Naive thymus-derived CD8-positive, alpha-beta T cell (primary cell): ENCODE measurements at regions not wholly inside any gene's neighbourhood (a gene's known extent, or its start where the extent isn't known, plus 50 kb on each side); places are given as distances from the start of the nearest gene placed in this dataset.

Experiments
- ATAC-seq, 2 donors: fragments of 150-1000 bp; cut with Tn5 transposase in 1 of 2; sonication (Bioruptor Pico), chemical (Tn5 transposase) in 1 of 2; 1 replicate in 1 of 2; 2 replicates in 1 of 2; pipeline ENCODE4 v1.10.0; 2021; ENCODE audit warnings: mild to moderate bottlenecking in 2 of 2, moderate library complexity in 2 of 2
- POLR2A ChIA-PET: fragments of 350-600 bp; sonication (Branson Sonifier 250); formaldehyde crosslinking; loops from one replicate; lab custom pipeline; 2021; ENCODE audit warnings: antibody characterized with exemption; lab: Charles Lee
- DNase-seq, 10 donors: peaks; one replicate each; pipeline versions ENCODE4 v3.0.0 to v3.0.0-alpha.2; 2020 to 2022
- H3K27ac Mint-ChIP-seq, 10 donors: one replicate each; pipeline ENCODE4 v1.8.0; 2020 to 2022; ENCODE audit warnings: mild to moderate bottlenecking in 10 of 10, mixed read lengths in 10 of 10, moderate library complexity in 4 of 10, inconsistent platforms in 1 of 10
- H3K27me3 Mint-ChIP-seq, 5 donors: one replicate each; pipeline ENCODE4 v1.8.0; 2021 to 2022; ENCODE audit warnings: mixed read lengths in 5 of 5
- H3K36me3 Mint-ChIP-seq, 3 donors: one replicate each; pipeline ENCODE4 v1.8.0; 2020 to 2022; ENCODE audit warnings: mixed read lengths in 3 of 3, mild to moderate bottlenecking in 2 of 3, inconsistent platforms in 1 of 3
- H3K4me1 Mint-ChIP-seq, 4 donors: one replicate each; pipeline ENCODE4 v1.8.0; 2021 to 2022; ENCODE audit warnings: mixed read lengths in 4 of 4
- H3K4me3 Mint-ChIP-seq, 10 donors: one replicate each; pipeline ENCODE4 v1.8.0; 2020 to 2022; ENCODE audit warnings: mild to moderate bottlenecking in 10 of 10, mixed read lengths in 10 of 10, moderate library complexity in 6 of 10, inconsistent platforms in 1 of 10
- H3K9me3 Mint-ChIP-seq, 9 donors: one replicate each; pipeline ENCODE4 v1.8.0; 2020 to 2022; ENCODE audit warnings: mixed read lengths in 9 of 9, mild to moderate bottlenecking in 3 of 9, inconsistent platforms in 1 of 9, moderate library complexity in 1 of 9

DNA sequence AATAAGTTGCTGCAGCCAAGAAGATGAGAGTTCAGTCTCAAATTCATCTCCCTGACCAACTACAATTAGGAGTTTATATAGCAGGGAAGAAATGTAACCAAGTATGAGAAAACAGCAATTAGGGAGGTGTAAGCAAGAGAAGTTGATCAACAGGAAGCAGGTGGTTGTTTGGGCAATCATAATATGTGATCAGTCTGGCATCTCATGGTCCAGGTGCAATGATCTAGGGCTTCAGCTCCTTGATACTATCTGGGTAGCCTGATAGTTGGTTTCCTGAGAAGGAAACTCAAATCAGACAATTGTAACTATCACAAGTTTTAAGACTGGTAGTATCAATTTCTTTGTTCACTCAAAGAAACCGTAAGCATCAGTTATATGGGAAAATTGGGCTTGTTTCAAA is 1574.3 kb upstream of the PABPC4L start:
- ATAC-seq (no peak), DNase-seq (no peak)
- no peak overlapping the region for H3K4me3 Mint-ChIP-seq
- H3K27me3 Mint-ChIP-seq: no peaks in the 10 kb centered on the region
- H3K27ac Mint-ChIP-seq: no peak overlapping the region
- peaks cover 0 to 11% (median 5%) of the 10 kb centered on the region in 9 donors for H3K9me3 Mint-ChIP-seq
- H3K36me3 Mint-ChIP-seq: no peaks in the 10 kb centered on the region
- no peaks in the 10 kb centered on the region for H3K4me1 Mint-ChIP-seq
- POLR2A ChIA-PET: no interaction called here

DNA sequence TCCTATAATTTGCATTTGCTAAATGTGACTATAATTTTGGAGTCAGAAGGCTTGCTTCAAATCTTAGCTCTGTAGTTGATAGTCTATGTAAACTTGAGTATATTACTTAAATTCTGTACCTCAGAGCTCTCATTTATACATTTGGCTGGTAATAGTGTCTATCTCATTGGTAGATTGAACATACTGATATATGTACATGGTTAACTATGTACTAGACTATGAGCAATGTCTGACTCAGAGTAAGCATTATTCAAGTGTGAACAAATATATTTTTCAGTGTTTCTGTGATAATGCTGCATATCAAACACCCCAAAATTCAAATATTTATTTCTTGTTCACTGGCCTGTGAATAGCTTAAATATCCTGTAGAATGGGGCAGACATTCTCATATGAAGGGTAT is 1568.9 kb upstream of the PABPC4L start:
- POLR2A ChIA-PET: no interaction called here
- no peak for ATAC-seq
- Mint-ChIP-seq H3K36me3 (no peaks in the 10 kb centered on the region), H3K4me1 (no peaks in the 10 kb centered on the region), H3K9me3 (peaks cover 0 to 31% (median 14%) of the 10 kb centered on the region in 9 donors), H3K4me3 (no peak overlapping the region), H3K27me3 (no peaks in the 10 kb centered on the region), H3K27ac (no peak overlapping the region)
- no peak for DNase-seq

DNA sequence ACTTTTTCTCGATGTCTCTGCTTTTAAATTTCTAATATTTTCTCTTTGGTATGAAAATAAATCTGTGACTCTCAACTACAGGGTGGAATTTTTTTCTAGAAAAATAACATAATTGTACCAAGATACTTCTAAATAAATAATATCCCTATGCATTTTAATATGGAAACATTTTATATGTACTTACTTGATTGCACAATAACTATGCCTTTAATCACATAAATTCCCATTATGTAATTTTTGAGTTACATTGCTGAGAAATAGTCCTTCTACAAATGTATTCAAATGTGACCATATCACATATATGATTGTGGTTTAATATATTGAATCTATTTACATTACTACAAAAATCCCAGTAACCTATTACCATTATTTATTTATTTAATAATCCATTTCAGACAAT is 1543.3 kb upstream of the PABPC4L start:
- no peak for ATAC-seq
- no peak overlapping the region for H3K4me3 Mint-ChIP-seq
- POLR2A ChIA-PET: no interaction called here
- no peaks in the 10 kb centered on the region for H3K27me3 Mint-ChIP-seq
- no peak overlapping the region for H3K27ac Mint-ChIP-seq
- H3K36me3 Mint-ChIP-seq: no peaks in the 10 kb centered on the region
- no peak for DNase-seq
- H3K9me3 Mint-ChIP-seq: peaks cover 0 to 35% (median 5%) of the 10 kb centered on the region in 9 donors
- no peaks in the 10 kb centered on the region for H3K4me1 Mint-ChIP-seq

DNA sequence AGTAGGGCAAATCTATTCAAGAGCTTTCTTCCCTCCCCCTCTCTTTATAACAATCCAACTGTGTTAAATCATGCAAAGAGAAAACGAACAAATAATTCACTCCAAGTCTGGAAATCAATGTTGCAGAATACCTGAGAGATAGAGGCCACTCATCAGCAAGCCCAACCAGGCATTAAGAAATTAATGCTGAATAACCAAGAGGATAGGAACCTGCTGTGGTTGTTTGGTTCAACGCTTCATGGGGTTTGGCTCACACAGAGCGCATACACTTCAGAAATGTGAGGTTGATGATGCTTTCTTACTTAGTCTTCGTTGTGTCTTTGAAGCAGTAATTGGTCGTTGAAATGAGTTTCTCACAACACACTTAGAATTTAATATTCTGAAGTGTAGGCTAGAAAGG is 1540.0 kb upstream of the PABPC4L start:
- DNase-seq (no peak), ATAC-seq (no peak)
- POLR2A ChIA-PET: no interaction called here
- Mint-ChIP-seq H3K27ac (no peak overlapping the region), H3K4me3 (no peak overlapping the region), H3K9me3 (peaks cover 0 to 23% (median 3%) of the 10 kb centered on the region in 9 donors), H3K36me3 (no peaks in the 10 kb centered on the region), H3K27me3 (no peaks in the 10 kb centered on the region), H3K4me1 (no peaks in the 10 kb centered on the region)

DNA sequence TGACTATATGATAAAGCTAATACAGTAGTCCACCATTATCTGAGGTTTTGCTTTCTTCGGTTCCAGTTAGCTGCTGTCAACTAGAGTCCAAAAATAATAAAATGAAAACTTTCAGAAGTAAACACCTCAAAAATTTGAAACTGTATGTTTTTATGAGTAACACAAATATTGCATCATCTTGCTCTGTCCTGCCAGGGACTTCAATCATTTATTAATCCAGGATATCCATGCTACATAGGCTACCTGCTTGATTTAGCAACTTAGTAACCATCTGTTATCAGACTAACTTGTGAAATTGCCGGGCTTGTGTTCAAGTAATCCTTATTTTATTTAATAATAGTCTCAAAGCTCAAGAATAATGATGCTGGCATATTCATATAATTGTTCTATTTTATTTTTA is 1537.8 kb upstream of the PABPC4L start:
- ATAC-seq: no peak
- no peak for DNase-seq
- H3K27me3 Mint-ChIP-seq: no peaks in the 10 kb centered on the region
- no peaks in the 10 kb centered on the region for H3K4me1 Mint-ChIP-seq
- H3K36me3 Mint-ChIP-seq: no peaks in the 10 kb centered on the region
- no peak overlapping the region for H3K27ac Mint-ChIP-seq
- H3K9me3 Mint-ChIP-seq: peaks cover 0 to 13% (median 2%) of the 10 kb centered on the region in 9 donors
- POLR2A ChIA-PET: no interaction called here
- H3K4me3 Mint-ChIP-seq: no peak overlapping the region

DNA sequence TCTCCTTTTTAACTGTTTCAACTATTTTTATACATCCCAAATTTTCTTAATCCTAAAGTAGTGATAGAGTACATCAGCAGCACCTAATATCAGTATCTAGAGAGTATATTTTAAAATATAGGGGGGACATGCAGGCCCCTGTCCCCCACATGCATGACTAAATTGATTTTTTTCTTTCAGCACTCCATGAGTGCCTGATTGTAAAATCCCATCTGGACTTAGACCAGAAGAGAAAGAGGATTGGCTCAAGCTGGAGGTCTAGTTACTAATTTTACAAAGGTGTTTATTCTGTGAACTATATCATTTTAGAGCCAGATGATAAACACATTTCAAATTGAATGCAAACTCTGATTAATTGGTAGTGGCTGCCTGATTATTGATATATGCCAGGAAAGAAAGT is 1533.9 kb upstream of the PABPC4L start:
- Mint-ChIP-seq H3K4me1 (no peaks in the 10 kb centered on the region), H3K36me3 (no peaks in the 10 kb centered on the region), H3K27ac (no peak overlapping the region), H3K4me3 (no peak overlapping the region), H3K9me3 (peaks cover 0 to 11% (median 1%) of the 10 kb centered on the region in 9 donors), H3K27me3 (no peaks in the 10 kb centered on the region)
- POLR2A ChIA-PET: no interaction called here
- no peak for DNase-seq
- ATAC-seq: no peak

DNA sequence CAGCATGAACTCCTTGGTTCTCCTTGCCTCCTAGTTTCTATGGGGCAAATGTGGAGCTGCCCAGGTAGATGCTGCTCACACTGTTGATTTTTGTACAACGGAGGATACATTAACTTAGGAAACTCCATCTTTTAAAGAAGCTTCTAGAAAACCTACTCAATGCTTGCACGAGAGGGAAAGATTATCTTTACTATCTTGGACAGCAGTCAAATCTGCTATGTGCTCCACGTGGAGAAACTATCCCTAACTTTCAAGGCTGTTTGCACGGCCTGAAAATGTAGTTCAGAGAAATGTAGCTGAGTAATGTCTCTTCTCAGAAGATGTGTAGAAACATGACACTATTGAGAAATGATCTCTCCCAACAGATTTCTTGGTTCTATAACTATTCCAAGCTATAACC is 1530.9 kb upstream of the PABPC4L start:
- no peaks in the 10 kb centered on the region for H3K27me3 Mint-ChIP-seq
- ATAC-seq (no peak), DNase-seq (no peak)
- H3K4me3 Mint-ChIP-seq: no peak overlapping the region
- H3K9me3 Mint-ChIP-seq: peaks cover 0 to 11% (median 1%) of the 10 kb centered on the region in 9 donors
- no peaks in the 10 kb centered on the region for H3K4me1 Mint-ChIP-seq
- POLR2A ChIA-PET: no interaction called here
- H3K36me3 Mint-ChIP-seq: no peaks in the 10 kb centered on the region
- H3K27ac Mint-ChIP-seq: no peak overlapping the region

DNA sequence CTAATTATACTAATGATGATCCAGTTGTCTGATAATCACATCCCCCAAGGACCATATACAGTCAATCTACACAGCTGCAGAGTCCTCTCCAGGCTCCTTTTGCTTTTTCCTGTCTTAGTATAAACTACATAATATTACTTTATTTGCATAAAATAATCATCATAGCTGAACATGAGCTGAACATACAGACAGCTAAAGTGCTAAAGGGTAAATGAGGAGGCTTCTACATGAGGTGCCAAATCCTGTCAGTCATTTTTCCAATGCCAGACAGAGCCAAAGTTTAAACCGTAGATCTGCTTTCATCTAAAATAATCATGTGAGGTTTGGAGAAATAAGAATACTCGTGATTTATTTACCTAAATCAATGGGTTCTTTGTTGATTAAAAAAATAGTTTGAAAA is 1530.1 kb upstream of the PABPC4L start:
- no peak for ATAC-seq
- no peaks in the 10 kb centered on the region for H3K4me1 Mint-ChIP-seq
- no peak overlapping the region for H3K27ac Mint-ChIP-seq
- no peak overlapping the region for H3K4me3 Mint-ChIP-seq
- H3K36me3 Mint-ChIP-seq: no peaks in the 10 kb centered on the region
- H3K27me3 Mint-ChIP-seq: no peaks in the 10 kb centered on the region
- peaks cover 0 to 11% (median 3%) of the 10 kb centered on the region in 9 donors for H3K9me3 Mint-ChIP-seq
- POLR2A ChIA-PET: no interaction called here
- DNase-seq: no peak

DNA sequence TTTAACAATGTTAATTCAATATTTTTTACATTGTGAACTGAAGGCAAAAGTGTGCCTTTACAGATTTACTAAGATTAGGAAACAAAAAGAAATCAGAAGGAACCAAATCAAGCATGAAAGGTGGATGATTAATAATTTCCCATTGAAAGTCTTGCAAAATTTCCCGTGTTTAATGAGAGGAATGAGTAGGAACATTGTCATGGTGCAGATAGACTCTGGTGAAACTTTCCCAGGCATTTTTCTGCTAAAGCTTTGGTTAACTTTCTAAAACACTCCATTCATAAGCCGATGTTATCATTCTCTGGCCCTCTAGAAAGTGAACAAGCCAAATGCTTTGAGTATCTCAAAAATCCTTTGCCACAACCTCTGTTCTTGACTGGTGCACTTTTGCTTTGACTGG is 1522.8 kb upstream of the PABPC4L start:
- no peaks in the 10 kb centered on the region for H3K27me3 Mint-ChIP-seq
- POLR2A ChIA-PET: no interaction called here
- DNase-seq (no peak), ATAC-seq (no peak)
- H3K27ac Mint-ChIP-seq: no peak overlapping the region
- H3K4me1 Mint-ChIP-seq: no peaks in the 10 kb centered on the region
- no peak overlapping the region for H3K4me3 Mint-ChIP-seq
- H3K9me3 Mint-ChIP-seq: peaks cover 0 to 9% (median 3%) of the 10 kb centered on the region in 9 donors
- H3K36me3 Mint-ChIP-seq: no peaks in the 10 kb centered on the region

DNA sequence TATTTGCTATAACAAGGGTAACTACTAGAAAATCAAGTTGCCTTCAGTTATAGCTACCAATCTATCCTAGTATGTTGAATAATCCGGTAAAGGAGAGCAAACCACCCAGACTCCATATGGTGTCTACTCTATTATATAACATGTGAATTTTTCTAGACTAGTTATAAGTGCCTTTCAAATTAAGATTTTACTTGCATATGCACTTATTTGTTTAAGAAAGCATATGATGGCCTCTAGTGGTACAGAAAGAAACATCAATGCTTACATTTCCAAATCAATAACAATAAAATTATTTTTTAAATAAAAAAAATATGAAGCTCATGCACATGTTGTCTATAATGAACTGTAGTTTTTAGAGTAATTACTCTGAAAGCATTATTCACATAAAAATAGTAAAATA is 1516.4 kb upstream of the PABPC4L start:
- no peak for DNase-seq
- no peak for ATAC-seq
- Mint-ChIP-seq H3K27me3 (no peaks in the 10 kb centered on the region), H3K36me3 (no peaks in the 10 kb centered on the region), H3K9me3 (peaks cover 0 to 9% (median 0%) of the 10 kb centered on the region in 9 donors), H3K27ac (no peak overlapping the region), H3K4me1 (no peaks in the 10 kb centered on the region), H3K4me3 (no peak overlapping the region)
- POLR2A ChIA-PET: no interaction called here

DNA sequence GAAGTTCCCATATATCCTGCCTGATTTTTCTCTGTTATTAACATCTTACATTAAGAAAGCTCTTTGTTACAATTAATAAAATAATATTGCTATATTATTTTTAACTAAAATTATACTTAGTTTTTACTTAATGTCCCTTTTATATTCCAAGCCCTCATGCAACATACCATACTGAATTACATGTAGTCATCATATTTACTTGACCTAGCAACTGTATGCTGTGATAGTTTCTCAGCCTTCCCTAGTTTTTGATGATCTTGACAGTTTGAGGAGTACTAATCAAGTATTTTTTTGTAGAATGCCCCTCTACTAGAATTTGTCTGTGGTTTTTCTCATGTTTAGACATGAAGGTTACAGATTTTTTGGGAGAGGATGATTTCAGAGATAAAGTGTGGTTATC is 1503.8 kb upstream of the PABPC4L start:
- Mint-ChIP-seq H3K4me1 (no peaks in the 10 kb centered on the region), H3K27me3 (no peaks in the 10 kb centered on the region), H3K27ac (no peak overlapping the region), H3K36me3 (no peaks in the 10 kb centered on the region), H3K4me3 (no peak overlapping the region), H3K9me3 (peaks cover 0 to 20% (median 9%) of the 10 kb centered on the region in 9 donors)
- no peak for DNase-seq
- ATAC-seq: no peak
- POLR2A ChIA-PET: no interaction called here

DNA sequence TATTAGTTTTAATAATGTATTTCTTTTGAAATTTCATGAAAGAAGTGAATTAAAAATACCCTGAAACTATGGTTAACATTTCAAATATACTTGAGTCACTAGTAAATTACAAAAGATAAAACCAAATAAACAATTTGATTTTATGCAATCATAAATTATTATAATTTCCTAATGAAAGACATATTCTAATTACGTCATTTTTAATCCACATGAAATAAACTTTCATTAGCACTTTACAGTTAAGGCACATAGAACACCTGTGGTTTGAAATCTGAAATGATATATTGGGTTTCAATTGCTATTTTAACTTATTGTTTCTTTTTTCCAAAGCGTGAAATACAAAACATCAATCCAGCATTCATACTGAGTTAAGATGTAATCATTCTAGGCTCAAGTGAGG is 1492.5 kb upstream of the PABPC4L start:
- ATAC-seq (no peak), DNase-seq (no peak)
- peaks cover 2 to 24% (median 9%) of the 10 kb centered on the region in 9 donors for H3K9me3 Mint-ChIP-seq
- POLR2A ChIA-PET: no interaction called here
- H3K27me3 Mint-ChIP-seq: no peaks in the 10 kb centered on the region
- H3K4me3 Mint-ChIP-seq: no peak overlapping the region
- H3K4me1 Mint-ChIP-seq: no peaks in the 10 kb centered on the region
- H3K27ac Mint-ChIP-seq: no peak overlapping the region
- H3K36me3 Mint-ChIP-seq: peaks cover 0 to 5% (median 0%) of the 10 kb centered on the region in 3 donors

DNA sequence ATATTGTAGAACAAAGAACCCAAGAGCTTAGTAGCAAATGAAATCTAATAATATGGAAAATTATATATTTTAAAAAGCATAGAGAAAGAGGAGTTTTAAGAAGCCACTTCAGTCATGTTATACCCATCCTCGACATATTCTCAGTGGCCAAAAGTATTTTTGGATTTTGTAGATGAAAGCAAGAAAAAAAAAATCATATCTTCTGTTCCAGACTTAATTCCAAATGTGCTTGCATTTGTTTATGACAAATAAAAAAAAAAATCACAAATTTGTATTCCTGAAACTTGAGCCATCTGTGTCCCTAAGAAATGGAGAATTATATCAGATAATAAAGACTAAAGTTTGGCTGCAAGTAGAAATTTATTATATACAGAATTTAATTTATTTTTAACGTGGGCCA is 1482.4 kb upstream of the PABPC4L start:
- ATAC-seq (no peak), DNase-seq (no peak)
- Mint-ChIP-seq H3K9me3 (peaks cover 0 to 20% (median 6%) of the 10 kb centered on the region in 9 donors), H3K27me3 (no peaks in the 10 kb centered on the region), H3K4me1 (no peaks in the 10 kb centered on the region), H3K27ac (no peak overlapping the region), H3K36me3 (no peaks in the 10 kb centered on the region), H3K4me3 (no peak overlapping the region)
- POLR2A ChIA-PET: no interaction called here

DNA sequence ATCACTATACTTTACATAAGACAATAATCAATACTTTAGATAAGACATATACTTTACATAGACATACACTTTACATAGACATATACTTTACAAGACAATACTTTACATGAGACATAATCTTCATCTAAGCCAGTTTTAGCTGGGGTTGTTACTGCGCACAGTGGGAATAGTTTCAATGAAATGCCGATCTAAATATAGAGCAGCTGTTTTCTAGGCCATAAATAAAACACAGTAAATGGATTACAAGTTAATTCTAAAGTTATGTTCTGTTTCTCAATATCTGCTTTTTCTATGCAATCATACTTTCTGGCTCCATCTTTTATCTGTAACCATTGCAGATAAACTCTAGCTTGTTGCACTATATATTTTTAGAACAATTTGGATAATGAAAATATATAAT is 1470.6 kb upstream of the PABPC4L start:
- no peak for DNase-seq
- H3K9me3 Mint-ChIP-seq: peaks cover 0 to 19% (median 0%) of the 10 kb centered on the region in 9 donors
- H3K27ac Mint-ChIP-seq: no peak overlapping the region
- ATAC-seq: no peak
- POLR2A ChIA-PET: no interaction called here
- no peaks in the 10 kb centered on the region for H3K36me3 Mint-ChIP-seq
- no peaks in the 10 kb centered on the region for H3K27me3 Mint-ChIP-seq
- no peaks in the 10 kb centered on the region for H3K4me1 Mint-ChIP-seq
- no peak overlapping the region for H3K4me3 Mint-ChIP-seq
